Spleen (tissue), 11 donors: ENCODE measurements at regions not wholly inside any gene's neighbourhood (a gene's known extent, or its start where the extent isn't known, plus 50 kb on each side); places are given as distances from the start of the nearest gene placed in this dataset.

Experiments
- DNase-seq: peaks from one replicate; pipeline ENCODE4 v3.0.0-alpha.2; 2020
- H3K27ac ChIP-seq, 8 donors: fragments of 200-600 bp; sonication (generic) in 7 of 8; 1 replicate in 4 of 8; 2 replicates in 4 of 8; pipeline versions ENCODE4 v1.5.0 to v1.8.0; 2016 to 2021; ENCODE audit warnings: inconsistent platforms in 4 of 8, mild to moderate bottlenecking in 4 of 8, moderate library complexity in 1 of 8
- H3K27me3 ChIP-seq, 7 donors: fragments of 200-600 bp; sonication (generic) in 6 of 7; replicated peaks in 1 of 7; 1 replicate in 4 of 7; 2 replicates in 3 of 7; pipeline versions ENCODE4 v1.5.0 to v1.8.0; 2016 to 2021; ENCODE audit warnings: inconsistent platforms in 3 of 7, mild to moderate bottlenecking in 1 of 7
- H3K36me3 ChIP-seq, 6 donors: fragments of 200-600 bp; sonication (generic) in 5 of 6; 1 replicate in 4 of 6; 2 replicates in 2 of 6; pipeline versions ENCODE4 v1.5.0 to v1.8.0; 2016 to 2021; ENCODE audit warnings: inconsistent platforms in 2 of 6
- H3K4me1 ChIP-seq, 6 donors: fragments of 200-600 bp; sonication (generic) in 5 of 6; 1 replicate in 3 of 6; 2 replicates in 3 of 6; pipeline versions ENCODE4 v1.5.0 to v1.8.0; 2016 to 2021; ENCODE audit warnings: inconsistent platforms in 3 of 6
- H3K4me3 ChIP-seq, 8 donors: fragments of 200-600 bp; sonication (generic) in 7 of 8; 1 replicate in 4 of 8; 2 replicates in 4 of 8; pipeline versions ENCODE4 v1.5.0 to v1.8.0; 2016 to 2021; ENCODE audit warnings: inconsistent platforms in 4 of 8, mild to moderate bottlenecking in 4 of 8, moderate library complexity in 2 of 8
- H3K9me3 ChIP-seq, 8 donors: fragments of 200-600 bp; sonication (generic) in 7 of 8; 1 replicate in 4 of 8; 2 replicates in 4 of 8; pipeline versions ENCODE4 v1.5.0 to v1.8.0; 2016 to 2021; ENCODE audit warnings: inconsistent platforms in 4 of 8
- POLR2A ChIP-seq, 3 donors: fragments of 450-650 bp; IDR thresholded peaks; one replicate each; pipeline ENCODE4 v1.5.1; 2017; ENCODE audit warnings: antibody characterized with exemption in 3 of 3, mild to moderate bottlenecking in 1 of 3
- POLR2AphosphoS5 ChIP-seq, 3 donors: sonication (generic); formaldehyde crosslinking; IDR thresholded peaks; one replicate each; pipeline ENCODE4 v1.5.1; 2017; ENCODE audit warnings: antibody characterized with exemption in 3 of 3
- WGBS, 5 donors: extraction: QIAGEN DNeasy Blood & Tissue Kit in 3 of 5; methylation state at CpG; one replicate each; pipeline versions ENCODE4 v1.1.5 to v1.1.7; 2013 to 2018; 5-methylcytosine and 5-hydroxymethylcytosine counted together
- intact Hi-C: fragments of 100-400 bp; cut with DNase I; formaldehyde crosslinking; loops from one replicate; pipeline ENCODE4 v1.15.0; 2023; ENCODE audit warnings: low total_unique reads
- TF ChIP-seq, protein P1 (sequence below), 11 experiments: fragments of 200-600 bp in 7 of 11; fragments of 450-650 bp in 4 of 11; sonication (generic) in 4 of 11; IDR thresholded peaks in 8 of 11; conservative IDR thresholded peaks in 3 of 11; 1 replicate in 7 of 11; 2 replicates in 4 of 11; pipeline versions ENCODE4 v1.4.0 to v1.8.0; 2016 to 2021; ENCODE audit warnings: antibody characterized with exemption in 11 of 11, inconsistent platforms in 4 of 11, mild to moderate bottlenecking in 1 of 11
- donor health status: healthy with polysubstance abuse.
- donor health status: DM: no; HTN: no; CAD: no; lungs with moderate emphysema.
- donor health status: DM: no; HTN: no; CAD: no.
- donor health status: Bipolar disorder and iron deficiency.
- donor health status: healthy.
- donor health status: DM: no; HTN: no; CAD: no.
- donor health status: DM: yes; HTN: yes; CAD: no.

DNA sequence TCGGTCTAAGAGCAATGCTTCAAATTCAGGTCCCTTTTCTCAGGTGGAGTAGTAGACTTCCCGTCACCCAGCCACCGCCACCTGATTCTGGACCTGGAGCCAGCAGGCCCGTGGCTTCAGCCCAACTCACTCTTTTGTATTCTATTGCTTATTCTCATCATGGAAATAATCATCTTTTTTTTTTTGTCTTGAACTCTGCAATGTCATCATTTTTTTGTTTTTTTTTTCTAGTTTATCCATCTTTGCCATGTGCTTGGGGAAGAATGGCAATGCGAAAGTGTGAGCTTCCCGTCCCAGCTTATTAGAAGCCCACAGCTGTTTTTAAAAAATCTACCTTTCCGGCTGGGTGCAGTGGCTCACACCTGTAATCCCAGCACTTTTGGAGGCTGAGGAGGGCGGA lies 51.3 kb upstream of the FSTL1 start:
- H3K27me3 ChIP-seq = no peaks in the 10 kb centered on the region
- H3K9me3 ChIP-seq = no peaks in the 10 kb centered on the region
- 87 to 97% (median 92%) methylated on average over 8 of the region's 8 CpGs for WGBS, 5 donors
- no peak for DNase-seq
- no peak overlapping the region for H3K27ac ChIP-seq
- intact Hi-C loops = no loop called here
- H3K4me3 ChIP-seq = no peak overlapping the region
- peaks cover 5 to 23% (median 9%) of the 10 kb centered on the region in 6 donors for H3K4me1 ChIP-seq
- H3K36me3 ChIP-seq = no peaks in the 10 kb centered on the region
- TF ChIP-seq, protein P1, sequence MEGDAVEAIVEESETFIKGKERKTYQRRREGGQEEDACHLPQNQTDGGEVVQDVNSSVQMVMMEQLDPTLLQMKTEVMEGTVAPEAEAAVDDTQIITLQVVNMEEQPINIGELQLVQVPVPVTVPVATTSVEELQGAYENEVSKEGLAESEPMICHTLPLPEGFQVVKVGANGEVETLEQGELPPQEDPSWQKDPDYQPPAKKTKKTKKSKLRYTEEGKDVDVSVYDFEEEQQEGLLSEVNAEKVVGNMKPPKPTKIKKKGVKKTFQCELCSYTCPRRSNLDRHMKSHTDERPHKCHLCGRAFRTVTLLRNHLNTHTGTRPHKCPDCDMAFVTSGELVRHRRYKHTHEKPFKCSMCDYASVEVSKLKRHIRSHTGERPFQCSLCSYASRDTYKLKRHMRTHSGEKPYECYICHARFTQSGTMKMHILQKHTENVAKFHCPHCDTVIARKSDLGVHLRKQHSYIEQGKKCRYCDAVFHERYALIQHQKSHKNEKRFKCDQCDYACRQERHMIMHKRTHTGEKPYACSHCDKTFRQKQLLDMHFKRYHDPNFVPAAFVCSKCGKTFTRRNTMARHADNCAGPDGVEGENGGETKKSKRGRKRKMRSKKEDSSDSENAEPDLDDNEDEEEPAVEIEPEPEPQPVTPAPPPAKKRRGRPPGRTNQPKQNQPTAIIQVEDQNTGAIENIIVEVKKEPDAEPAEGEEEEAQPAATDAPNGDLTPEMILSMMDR (IDR thresholded peaks at IDR 0.05 in 8 of 11, conservative IDR thresholded peaks at IDR 0.05 in 3 of 11) = no peak
- TF ChIP-seq POLR2A (IDR thresholded peaks at IDR 0.05) (no peak), POLR2AphosphoS5 (IDR thresholded peaks at IDR 0.05) (no peak)
